ENCODE measurements at regions not wholly inside any gene's neighbourhood (a gene's known extent, or its start where the extent isn't known, plus 50 kb on each side); places are given as distances from the start of the nearest gene placed in this dataset.

GRCh38 chr1:114292835-114293234 is 139.2 kb upstream of the SYT6 start:
- TF ChIP-seq CTCF (conservative IDR thresholded peaks at IDR 0.05; ENCODE audit: low read depth, low read length) (no peak), EZH2 (IDR thresholded peaks at IDR 0.05; ENCODE audit: borderline replicate concordance, low read depth, low read length, poor library complexity, severe bottlenecking) (no peak)
